HG02970 (cell line): ENCODE measurements at regions not wholly inside any gene's neighbourhood (a gene's known extent, or its start where the extent isn't known, plus 50 kb on each side); places are given as distances from the start of the nearest gene placed in this dataset.

ENCODE experiments used
- ATAC-seq: cut with Tn5 transposase; IDR thresholded peaks from one replicate; pipeline ENCODE4 v1.9.1; 2021; ENCODE audit warnings: mild to moderate bottlenecking, moderate library complexity, moderate number of reproducible peaks; ENCODE audit not compliant: unreplicated experiment, low FRiP score

DNA sequence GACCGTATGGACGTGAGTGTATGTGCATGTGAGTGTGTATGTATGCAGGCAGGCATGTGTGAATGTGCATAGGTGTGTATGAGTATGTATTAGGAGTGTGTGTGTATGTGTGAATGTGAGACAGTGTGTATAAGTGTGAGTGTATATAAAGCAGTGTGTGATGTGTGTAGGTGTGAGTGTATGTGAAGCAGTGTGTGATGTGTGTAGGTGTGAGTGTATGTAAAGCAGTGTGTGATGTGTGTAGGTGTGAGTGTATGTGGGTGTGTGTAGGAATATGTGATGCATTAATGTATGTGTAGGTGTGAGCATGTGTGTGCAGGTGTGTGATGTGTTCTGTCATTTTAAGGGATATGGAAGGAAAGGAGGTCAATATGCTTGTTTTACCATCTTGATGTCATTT, 215.5 kb downstream of the GADD45G start:
- ATAC-seq, result no peak

DNA sequence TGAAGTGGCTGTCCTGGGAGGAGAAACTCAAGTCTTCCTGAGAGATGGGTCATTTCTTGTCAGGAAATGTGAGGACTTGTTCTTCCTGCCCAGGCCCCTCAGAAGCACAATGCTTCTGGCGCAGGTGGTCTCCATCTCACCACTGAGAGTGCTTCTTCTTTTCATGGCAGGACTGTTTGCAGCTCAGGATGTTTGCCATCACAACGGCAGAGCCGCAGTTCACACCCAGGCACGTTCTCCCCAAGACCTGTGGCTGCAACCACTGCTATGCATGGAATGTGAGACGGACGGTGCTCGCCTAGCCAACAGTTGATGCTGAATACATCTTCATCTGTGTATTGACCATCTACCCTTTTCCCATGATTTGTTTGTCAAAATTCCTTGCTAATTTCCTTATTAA, 216.3 kb downstream of the GADD45G start:
- ATAC-seq, result no peak

DNA sequence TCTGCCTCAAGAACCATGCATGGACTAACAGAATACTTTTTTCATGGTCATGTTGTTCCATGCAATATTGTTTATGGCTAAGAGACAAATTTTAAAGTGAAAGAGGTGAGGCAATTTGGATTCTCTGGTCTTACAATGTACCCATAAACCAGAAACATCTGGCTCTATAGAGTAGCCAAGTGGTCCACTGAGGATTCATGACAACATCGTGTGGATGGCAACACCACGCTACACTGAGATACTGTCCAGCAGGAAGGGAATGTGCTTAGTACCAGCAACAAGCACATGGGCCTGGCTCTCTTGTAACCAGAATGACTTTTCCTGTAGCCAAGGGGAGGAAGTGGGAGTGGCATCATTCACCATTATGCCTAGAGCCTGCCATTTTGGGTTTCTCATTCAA, 218.2 kb downstream of the GADD45G start:
- no peak for ATAC-seq

DNA sequence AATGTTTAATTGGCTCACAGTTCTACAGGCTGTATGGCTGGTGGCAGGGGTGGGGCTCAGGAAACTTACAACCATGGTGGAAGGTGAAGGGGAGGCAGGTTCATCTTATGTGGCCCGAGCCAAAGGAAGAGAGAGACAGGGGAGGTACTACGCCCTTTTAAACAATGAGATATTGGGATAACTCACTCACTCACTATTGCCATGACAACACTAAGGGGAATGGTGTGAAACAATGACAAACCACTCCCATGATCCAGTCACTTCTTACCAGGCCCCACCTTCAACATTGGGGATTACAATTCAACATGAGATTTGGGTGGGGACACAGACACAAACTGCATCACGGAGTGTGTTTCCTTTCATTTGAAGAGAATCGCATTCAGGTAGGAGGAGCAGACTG, 220.9 kb downstream of the GADD45G start:
- no peak for ATAC-seq

DNA sequence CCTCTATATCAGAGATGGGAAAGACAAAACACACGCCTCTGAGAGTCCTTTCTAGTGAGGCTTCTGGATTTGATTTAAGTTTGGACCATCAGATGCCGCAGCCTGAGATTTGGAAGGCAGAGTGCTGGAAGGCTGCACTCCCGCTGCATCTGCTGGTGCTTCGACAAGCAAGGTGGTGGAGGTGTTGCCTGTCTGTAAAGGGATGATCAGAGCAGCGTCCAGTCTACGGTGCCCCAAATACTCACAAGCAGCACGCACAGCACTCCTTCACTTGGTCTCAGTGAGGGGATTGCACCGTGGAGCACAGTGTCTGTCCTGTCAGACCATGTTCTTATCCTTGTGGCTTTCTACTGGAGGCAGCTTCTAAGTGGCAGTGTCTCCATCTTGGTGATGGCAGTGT, 221.4 kb downstream of the GADD45G start:
- no peak for ATAC-seq

DNA sequence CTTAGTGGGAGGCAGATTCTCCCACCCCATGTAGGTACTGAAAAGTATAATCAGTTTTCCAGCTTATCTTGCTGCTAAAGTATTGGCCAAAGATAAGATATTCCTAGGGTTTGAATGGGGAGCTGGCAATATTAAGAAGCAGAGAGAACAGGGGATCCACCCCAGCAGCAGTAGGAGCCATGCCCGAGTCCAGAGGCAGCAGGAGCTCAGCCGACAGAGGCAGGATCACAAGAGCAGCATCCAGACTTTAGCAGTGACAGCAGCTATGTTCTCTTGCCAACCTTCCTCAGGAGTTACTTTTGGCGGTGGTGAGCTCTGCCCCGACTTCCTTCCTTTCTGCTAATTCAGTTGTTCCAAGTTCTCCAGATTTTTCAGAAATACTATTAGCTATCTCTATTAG, 224.5 kb downstream of the GADD45G start:
- ATAC-seq, result no peak

DNA sequence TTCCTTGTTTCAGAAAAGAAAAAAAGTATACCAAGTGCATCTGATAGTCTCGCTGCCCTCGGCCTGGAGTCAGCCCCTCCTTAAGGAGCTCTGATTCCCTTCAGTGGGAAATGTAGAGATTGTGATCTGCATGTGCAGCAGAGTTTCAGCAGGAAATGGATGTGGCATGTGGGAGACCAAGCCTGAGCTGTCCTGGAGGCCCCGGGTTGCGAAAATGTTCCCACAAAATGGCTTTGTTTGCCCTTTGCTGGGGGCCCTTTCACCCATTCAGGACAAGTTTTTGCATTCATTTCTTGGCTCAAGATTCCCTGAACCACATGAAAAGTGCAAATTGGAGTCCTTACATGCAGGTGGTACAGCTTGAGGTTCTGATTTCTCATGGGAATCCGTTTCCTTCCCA, 230.9 kb downstream of the GADD45G start:
- ATAC-seq, result no peak

DNA sequence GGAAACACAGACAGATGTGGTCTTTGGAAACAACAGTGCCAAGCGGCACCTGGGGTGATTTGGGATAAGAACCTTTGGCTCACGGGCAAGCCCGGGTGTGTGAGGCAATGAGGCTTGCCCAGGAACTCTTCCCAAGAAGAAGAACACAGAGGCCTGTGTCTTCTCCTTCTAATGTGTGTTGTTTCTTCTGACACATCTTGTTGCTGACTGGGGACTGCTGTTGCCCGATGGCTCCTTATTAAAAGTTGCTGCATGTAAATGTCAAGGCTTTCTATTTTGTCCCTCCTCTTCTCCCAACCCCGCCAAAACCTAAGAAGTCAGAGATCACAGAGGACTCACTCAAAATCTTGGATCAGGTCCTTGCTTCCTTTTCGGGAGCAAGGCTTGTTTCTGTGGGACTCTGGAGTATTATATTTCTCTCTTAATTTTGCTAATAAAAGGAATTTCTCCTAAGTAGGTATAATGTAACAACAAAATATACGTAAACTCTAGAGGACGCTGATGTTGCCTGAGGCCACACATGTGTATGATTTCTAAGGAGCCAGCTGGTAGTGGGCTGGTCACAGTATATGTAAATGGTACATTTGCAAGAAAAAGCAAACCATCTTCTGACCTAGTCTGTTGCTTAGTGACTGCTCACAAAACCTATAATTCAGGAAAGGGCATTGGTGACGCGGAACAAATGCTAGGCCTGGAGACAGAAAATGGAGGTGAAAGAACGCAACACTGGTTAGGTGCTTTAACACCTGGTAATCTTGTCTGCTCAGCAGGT, 232.5 kb downstream of the GADD45G start:
- ATAC-seq, result no peak

DNA sequence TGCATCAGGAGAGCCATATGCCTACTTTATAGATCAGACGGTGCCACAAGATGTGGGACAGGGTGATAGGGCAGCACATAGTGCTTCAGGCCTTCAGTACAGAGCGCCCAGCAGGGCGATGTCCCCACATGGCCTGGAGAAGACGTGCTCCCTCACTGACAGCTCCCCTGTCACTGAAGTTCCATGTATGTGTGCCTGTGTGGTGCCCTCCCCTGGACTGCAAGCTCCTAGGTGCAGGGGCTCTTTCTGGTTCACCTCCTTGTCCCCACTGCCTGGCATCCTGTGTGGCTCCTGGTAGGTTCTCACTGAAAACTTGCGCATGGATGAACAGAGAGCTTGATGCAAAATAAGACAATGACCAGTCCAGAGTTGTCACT, 233.1 kb downstream of the GADD45G start:
- ATAC-seq, result no peak

DNA sequence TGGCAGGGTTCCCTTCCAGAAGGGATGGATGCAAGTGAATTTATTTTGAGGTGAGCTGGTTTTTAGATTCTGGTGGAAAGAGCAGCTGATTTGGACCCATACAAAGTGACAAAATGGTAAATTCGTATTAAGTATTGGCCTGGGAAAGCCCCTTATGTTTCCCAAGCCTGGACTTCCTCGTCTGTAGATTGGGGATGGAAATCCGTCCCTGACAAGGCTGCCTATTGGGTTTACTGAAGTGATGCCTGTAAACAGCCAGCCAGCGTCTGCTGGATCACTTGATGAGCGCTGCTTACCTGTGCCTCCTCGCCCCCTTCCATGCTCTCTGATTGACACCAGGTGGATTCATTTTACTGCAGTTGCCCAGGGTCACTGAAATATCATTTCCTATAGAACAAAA, 233.8 kb downstream of the GADD45G start:
- ATAC-seq, result no peak

DNA sequence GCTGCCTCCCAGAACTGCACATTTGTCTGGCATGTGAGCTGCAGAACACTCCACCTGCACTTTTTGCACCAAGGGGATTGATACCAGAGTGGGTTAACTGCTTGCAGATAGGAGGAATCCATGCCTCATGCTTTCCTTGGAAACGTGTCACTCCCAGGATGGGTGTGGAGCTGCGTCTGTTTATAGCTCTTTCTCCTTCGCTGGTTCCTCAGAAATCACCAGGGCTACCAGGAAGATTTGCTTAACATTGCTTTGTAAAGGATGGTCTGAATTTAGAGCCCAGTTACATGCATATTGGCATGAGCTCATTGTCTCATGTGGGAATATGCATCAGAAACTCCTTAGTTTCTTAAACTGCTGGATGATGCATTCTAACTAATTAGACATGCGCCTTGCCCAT, 234.6 kb downstream of the GADD45G start:
- no peak for ATAC-seq

DNA sequence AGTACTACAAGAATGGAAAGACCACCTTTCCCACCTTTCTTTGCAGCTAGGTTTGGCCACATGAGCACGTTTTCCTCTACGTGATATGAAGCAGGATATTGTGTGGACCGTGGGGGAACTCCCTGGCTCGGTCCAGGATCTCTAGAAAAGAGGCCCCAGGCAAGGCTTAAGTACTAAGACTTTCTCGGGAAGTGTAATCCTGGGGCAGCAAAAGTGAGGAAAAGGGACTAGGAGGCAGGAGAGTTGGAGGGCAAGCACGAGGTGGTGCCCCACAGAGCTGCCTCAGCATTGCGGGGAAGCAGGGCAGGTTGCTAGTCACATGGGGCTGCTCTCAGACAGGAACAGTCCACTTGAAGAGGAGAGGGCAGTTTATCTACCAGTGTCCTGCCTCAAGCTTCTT, 235.1 kb downstream of the GADD45G start:
- ATAC-seq, result no peak

DNA sequence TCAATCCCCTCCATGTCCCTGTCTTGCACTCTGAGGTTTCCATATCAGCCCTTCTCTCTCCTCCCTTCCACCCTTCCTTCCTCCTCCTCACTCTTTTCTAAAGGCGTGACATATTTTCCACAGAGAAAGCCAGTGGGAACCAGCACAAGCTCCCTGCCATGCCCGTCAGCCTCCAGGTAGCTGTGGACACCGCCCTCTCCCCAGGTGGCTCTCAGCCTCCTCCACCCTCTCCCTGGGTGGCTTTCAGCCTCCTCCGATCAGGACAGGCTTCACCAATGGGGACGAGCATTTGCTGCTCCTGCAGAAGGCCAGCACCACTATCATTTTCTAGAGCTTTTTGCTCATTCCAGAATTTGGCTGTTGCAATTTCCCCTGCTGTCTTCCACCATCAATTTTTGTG, 236.6 kb downstream of the GADD45G start:
- no peak for ATAC-seq

DNA sequence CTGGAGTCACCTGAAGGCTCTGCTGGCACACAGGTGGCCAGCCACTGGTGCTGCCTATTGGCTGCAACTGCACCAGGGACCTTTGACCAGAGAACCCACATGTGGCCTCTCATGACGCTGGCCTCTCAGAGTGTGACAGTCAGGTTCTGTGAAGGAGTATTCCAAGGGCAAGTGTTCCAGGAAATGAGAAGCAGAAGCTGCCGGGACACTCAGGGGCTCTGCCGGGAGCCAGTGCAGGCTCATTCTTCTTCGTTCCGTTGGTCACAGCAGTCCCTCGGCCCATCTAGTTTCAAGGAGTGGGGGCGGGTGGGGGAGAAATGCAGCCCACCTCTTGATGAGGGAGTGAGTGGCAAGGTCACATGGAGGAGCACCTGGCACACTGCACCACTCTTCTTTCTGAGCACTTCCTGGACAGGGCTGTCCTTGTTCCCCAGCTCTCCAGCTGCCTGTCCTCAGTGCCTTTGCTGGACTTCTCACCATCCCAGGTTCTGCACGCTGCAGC, 237.5 kb downstream of the GADD45G start:
- no peak for ATAC-seq

DNA sequence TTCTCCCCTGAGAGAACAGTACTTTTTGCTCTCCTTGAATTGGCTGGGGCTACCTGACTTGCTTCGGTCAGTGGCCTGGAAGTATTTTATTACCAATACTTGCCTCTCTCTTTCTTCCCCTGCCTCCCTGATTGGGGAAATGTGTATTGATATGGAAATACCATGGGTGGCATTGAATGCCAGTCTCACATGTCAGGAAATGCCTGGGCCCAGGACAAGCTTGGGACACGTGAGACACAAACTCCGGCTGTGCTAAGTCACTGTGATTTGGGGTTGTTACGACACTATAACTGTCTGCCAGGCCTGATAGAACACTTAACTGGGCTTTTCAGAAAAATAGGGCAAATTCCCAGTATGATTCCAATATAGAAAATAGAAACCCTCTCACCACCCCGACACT, 238.3 kb downstream of the GADD45G start:
- no peak for ATAC-seq

DNA sequence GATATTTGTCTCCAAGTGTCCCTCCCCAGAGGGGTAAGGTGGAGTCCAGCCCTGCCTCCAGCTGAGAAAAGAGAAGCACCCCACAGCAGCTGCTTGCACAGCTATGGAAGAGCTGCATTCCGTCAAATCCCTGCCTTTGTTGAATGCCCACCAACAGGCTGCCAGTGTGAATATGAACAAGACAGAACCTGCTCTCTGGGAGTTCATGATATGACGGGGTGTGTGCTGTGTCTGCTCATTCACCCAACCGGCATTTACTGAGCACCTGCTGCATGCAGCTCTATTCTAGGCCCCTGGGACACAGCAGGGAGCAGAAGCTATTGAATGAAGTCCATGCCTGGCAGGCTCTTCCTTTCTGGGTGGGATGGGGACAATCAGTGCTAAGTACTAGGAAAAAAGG, 238.8 kb downstream of the GADD45G start:
- no peak for ATAC-seq

DNA sequence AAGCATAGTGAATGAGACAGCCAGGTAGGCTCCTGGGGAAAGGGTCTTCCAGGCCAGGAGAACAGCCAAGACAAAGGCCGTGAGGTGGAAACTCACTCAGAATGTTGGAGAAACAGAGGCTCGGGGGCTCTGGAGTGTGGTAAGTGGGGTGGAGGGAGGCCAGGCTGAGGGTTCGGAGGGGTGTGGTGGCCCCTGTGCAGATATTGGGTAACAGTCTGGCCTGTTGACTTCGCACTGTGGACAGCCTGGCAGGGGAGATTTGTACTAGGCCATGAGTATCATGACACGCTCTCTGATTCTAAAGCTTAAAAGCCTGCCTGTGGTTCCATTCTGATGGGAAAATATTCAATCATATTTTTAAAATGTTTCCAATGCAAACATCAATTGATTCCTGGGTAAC, 239.3 kb downstream of the GADD45G start:
- ATAC-seq, result no peak

DNA sequence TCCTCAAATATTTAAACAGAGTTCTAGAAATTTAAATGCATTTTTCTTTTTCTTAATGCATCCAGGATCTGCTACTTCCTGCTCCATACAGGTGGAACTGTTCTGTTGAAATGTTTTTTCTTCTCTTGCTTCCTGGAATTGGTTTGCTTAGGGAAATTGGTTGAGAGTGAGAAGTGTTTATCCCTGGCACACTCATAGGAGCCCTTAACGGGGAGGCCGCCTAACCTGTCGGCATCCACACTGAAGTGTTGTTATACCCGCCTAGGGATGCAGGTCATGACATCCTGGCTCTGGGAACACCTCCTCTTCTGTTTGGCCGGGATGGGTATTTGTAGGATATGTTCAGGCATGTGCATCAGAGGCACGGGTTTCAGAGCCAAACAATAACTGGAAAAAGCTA, 239.7 kb downstream of the GADD45G start:
- ATAC-seq, result no peak

DNA sequence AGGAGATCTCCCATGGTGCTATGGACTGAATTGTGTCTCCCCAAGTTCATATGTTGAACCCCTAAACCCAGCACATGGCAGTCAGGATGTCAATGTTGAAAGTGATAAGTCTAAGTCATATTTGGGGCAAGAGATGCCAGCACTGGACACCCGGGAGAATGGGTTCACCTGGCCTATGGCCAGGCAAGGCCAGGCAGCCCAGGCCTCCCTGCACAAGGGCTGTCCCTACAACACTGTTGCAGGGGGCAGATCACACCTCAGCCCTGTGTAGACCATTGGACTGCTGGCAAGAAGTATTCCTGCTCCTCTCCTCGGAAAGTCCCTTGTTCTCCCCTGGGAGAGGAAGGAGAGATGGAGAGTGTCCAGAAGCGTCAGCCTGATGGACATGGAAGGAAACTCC, 240.5 kb downstream of the GADD45G start:
- no peak for ATAC-seq

DNA sequence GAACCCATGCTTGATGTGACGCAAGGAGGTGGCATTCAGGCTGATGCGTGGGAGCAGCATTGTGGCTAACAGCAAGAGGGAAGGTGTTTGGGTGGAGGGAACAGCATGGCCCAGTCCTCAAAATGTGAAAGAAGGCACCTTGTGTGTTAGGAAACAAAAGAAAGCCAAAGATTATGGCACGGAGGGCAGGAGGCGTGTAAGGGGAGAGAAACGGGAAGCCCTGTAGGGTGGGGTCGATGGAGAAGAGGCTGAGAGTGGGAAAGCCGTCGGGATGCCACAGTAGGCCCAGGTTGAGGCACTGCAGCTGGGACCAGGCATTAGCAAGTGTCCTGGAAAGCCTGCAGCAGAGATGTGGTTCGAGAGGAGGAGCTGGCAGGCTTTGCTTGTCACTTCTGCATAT, 241.1 kb downstream of the GADD45G start:
- ATAC-seq, result no peak

DNA sequence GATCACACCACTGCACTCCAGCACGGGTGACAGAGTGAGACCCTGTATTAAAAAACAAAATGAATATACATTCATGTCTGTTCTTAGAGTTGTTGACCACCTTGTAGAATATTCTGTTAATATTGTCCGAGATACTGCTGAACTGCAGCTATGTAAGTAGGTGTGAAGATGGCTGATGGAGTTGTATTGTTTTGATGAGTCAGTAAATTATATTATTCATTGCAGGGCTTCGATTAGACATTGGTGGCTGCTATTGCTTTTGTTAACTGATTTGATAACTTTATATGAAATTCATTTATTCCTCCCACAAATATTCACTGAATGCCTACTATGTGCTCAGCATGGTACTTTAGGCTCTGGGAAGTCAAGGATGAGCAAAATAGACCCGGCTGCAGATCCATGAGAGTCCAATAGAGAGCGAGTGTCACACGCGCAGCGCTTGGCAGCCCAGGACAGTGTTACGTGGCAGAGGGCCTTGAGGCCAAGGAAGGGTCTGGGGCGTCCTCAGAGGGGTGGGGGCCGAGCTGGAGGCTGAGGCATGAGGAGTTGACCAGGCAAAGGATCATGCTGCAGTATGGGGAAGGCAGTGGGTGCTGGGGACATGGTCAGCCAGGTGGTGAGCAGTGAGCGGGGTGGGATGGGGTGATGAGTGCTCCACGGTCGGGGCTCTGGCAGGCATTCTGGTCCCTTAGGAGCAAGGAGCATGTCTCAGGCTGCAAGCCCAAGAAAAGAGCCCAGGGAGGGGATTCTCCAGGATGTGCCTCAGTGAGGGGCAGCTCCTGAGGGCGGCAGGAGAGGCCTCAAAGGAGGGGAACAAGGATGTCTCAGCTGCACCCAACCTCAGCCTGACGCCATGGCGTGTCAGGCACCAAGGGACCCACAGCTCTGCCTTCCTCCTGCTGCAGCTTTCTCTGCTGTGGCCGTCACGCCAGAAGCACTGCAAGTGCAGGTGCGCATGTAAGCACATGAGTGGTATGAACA, 243.5 kb downstream of the GADD45G start:
- no peak for ATAC-seq

DNA sequence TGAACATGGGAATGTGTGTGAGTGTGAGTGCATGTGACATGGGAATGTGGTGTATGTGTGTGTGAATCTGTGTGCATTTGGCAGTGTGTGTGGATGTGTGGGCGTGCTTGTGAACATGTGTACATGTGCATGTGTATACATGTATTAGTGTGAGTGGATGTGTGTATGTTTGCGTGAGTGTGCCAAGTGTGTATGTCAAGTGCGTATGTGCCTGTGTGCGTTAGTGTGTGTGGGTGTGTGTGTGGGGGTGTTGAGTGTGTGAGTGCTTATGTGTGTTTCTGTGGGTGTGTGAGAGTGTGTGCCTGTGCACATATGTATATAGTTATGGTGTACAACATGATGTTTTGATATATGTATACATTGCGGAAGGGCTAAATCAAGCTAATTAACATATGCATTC, 244.3 kb downstream of the GADD45G start:
- no peak for ATAC-seq
